ENCODE measurements at regions not wholly inside any gene's neighbourhood (a gene's known extent, or its start where the extent isn't known, plus 50 kb on each side); places are given as distances from the start of the nearest gene placed in this dataset.

- Histone ChIP-seq H4K20me1 (ENCODE audit: control insufficient read depth, extremely low read depth, insufficient read depth, low read length) (no peaks in the 10 kb centered on the region), H3K9ac (ENCODE audit: control insufficient read depth, extremely low read depth, insufficient read depth, low read length) (no peak overlapping the region), H3K9me1 (ENCODE audit: control insufficient read depth, extremely low read depth, insufficient read depth, low read length) (no peaks in the 10 kb centered on the region), H2AFZ (ENCODE audit: control insufficient read depth, low read length) (no peak overlapping the region), H3K9me3 (ENCODE audit: control insufficient read depth, low read depth, low read length) (no peaks in the 10 kb centered on the region), H3K27ac (ENCODE audit: control insufficient read depth, insufficient read depth, low read length) (no peak overlapping the region), H3K27me3 (ENCODE audit: control insufficient read depth, extremely low read depth, insufficient read depth, low read length) (no peaks in the 10 kb centered on the region), H3K36me3 (ENCODE audit: control insufficient read depth in 2 of 2, extremely low read depth in 1 of 2, insufficient read depth in 2 of 2, low read length in 2 of 2) (no peaks in the 10 kb centered on the region), H3K79me2 (ENCODE audit: control insufficient read depth, insufficient read depth, low read length) (no peaks in the 10 kb centered on the region), H3K4me1 (ENCODE audit: control insufficient read depth, extremely low read depth, insufficient read depth, low read length) (no peaks in the 10 kb centered on the region), H3K4me3 (ENCODE audit: control insufficient read depth in 2 of 3, extremely low read depth in 1 of 3, insufficient read depth in 2 of 3, low read depth in 1 of 3, low read length in 3 of 3) (no peak overlapping the region), H3K4me2 (ENCODE audit: control insufficient read depth, extremely low read depth, insufficient read depth, low read depth, low read length) (no peak overlapping the region)
- DNase-seq (ENCODE audit: low read depth, low spot score) = no peak
- TF ChIP-seq CTCF (optimal IDR thresholded peaks at IDR 0.05 in 1 of 3, IDR thresholded peaks at IDR 0.05 in 1 of 3, conservative IDR thresholded peaks at IDR 0.05 in 1 of 3; ENCODE audit: extremely low read depth in 1 of 3, insufficient read depth in 2 of 3, low read length in 3 of 3) = no peak
- TF ChIP-seq EZH2 (IDR thresholded peaks at IDR 0.05; ENCODE audit: low read length) = no peak
- no peak for FAIRE-seq
- dilution Hi-C loops (cut with MboI; ENCODE audit: extremely low pct_ligation_motif_present, low sequenced_read_pairs) = no loop called here
Observed at GRCh38 chr6:40177598-40177997, 243.3 kb upstream of the MOCS1 start.

DNA sequence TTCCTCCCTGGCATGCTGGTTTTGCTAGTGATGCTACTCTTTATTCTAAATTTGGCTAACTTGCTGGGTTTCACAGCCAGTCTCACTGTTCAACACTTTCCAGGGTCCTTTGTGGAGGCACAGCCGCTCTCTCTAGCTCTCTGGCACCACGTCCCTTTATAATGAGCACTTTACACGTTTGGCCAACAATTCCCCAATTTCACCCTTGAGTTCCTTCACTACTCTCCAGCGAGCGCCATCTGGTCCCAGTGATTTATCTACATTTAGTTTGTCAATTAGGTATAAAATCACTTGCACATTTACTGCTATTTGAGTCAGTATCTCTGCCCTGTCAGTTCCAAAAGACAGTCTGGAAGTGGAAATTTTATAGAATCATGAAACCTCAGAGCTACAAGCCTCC is 241.9 kb upstream of the MOCS1 start:
- Histone ChIP-seq H3K4me2 (ENCODE audit: control insufficient read depth, extremely low read depth, insufficient read depth, low read depth, low read length) (no peak overlapping the region), H3K79me2 (ENCODE audit: control insufficient read depth, insufficient read depth, low read length) (no peaks in the 10 kb centered on the region), H3K4me1 (ENCODE audit: control insufficient read depth, extremely low read depth, insufficient read depth, low read length) (no peaks in the 10 kb centered on the region), H3K9ac (ENCODE audit: control insufficient read depth, extremely low read depth, insufficient read depth, low read length) (no peak overlapping the region), H3K36me3 (ENCODE audit: control insufficient read depth in 2 of 2, extremely low read depth in 1 of 2, insufficient read depth in 2 of 2, low read length in 2 of 2) (no peaks in the 10 kb centered on the region), H3K4me3 (ENCODE audit: control insufficient read depth in 2 of 3, extremely low read depth in 1 of 3, insufficient read depth in 2 of 3, low read depth in 1 of 3, low read length in 3 of 3) (no peak overlapping the region), H3K27ac (ENCODE audit: control insufficient read depth, insufficient read depth, low read length) (no peak overlapping the region), H2AFZ (ENCODE audit: control insufficient read depth, low read length) (no peak overlapping the region), H3K9me3 (ENCODE audit: control insufficient read depth, low read depth, low read length) (no peaks in the 10 kb centered on the region), H3K9me1 (ENCODE audit: control insufficient read depth, extremely low read depth, insufficient read depth, low read length) (no peaks in the 10 kb centered on the region), H4K20me1 (ENCODE audit: control insufficient read depth, extremely low read depth, insufficient read depth, low read length) (no peaks in the 10 kb centered on the region), H3K27me3 (ENCODE audit: control insufficient read depth, extremely low read depth, insufficient read depth, low read length) (no peaks in the 10 kb centered on the region)
- DNase-seq (ENCODE audit: low read depth, low spot score) (no peak), FAIRE-seq (no peak)
- dilution Hi-C loops (cut with MboI; ENCODE audit: extremely low pct_ligation_motif_present, low sequenced_read_pairs) = no loop called here
- no peak for TF ChIP-seq EZH2 (IDR thresholded peaks at IDR 0.05; ENCODE audit: low read length)
- TF ChIP-seq CTCF (optimal IDR thresholded peaks at IDR 0.05 in 1 of 3, IDR thresholded peaks at IDR 0.05 in 1 of 3, conservative IDR thresholded peaks at IDR 0.05 in 1 of 3; ENCODE audit: extremely low read depth in 1 of 3, insufficient read depth in 2 of 3, low read length in 3 of 3) = no peak

All from keratinocyte (primary cell).